Suprapubic skin (tissue), 4 donors: ENCODE measurements at regions not wholly inside any gene's neighbourhood (a gene's known extent, or its start where the extent isn't known, plus 50 kb on each side); places are given as distances from the start of the nearest gene placed in this dataset.

Experiments
- CTCF ChIP-seq, 2 donors: fragments of 200-600 bp in 1 of 2; fragments of 450-650 bp in 1 of 2; sonication (generic) in 1 of 2; IDR thresholded peaks; one replicate each; pipeline ENCODE4 v1.5.1; 2016 to 2019; ENCODE audit warnings: antibody characterized with exemption in 2 of 2, mild to moderate bottlenecking in 1 of 2, moderate library complexity in 1 of 2
- EP300 ChIP-seq: sonication (generic); formaldehyde crosslinking; IDR thresholded peaks from one replicate; pipeline ENCODE4 v1.6.1; 2017; ENCODE audit warnings: antibody characterized with exemption
- POLR2A ChIP-seq, 2 donors: fragments of 450-650 bp; IDR thresholded peaks; one replicate each; pipeline ENCODE4 v1.6.1; 2017; ENCODE audit warnings: antibody characterized with exemption in 2 of 2, mild to moderate bottlenecking in 2 of 2, moderate library complexity in 2 of 2
- POLR2AphosphoS5 ChIP-seq, 3 donors: sonication (generic); formaldehyde crosslinking; IDR thresholded peaks; one replicate each; pipeline ENCODE4 v1.6.1; 2017; ENCODE audit warnings: antibody characterized with exemption in 3 of 3

DNA sequence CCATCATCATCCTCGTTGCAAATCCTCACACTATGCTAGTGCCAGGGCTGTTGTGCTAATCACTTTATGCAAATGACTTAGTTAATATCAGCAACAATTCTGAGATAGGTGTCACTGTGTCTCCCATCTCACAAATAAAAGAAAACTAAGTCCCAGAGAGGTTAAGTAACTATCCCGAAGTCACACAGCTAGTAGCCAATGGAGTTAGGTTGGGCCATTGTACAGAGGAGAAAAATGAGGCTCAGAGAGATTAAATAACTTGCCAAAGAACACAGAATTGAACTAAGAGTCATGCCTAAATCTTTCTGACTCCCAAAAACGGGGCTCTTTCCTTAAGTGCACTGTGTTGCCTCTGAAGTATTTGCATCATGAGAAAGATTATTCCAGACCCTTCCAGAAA is 146.4 kb downstream of the MIS18A start:
- no peak for TF ChIP-seq CTCF (IDR thresholded peaks at IDR 0.05)
- TF ChIP-seq POLR2AphosphoS5 (IDR thresholded peaks at IDR 0.05), result no peak
- TF ChIP-seq POLR2A (IDR thresholded peaks at IDR 0.05), result no peak
- no peak for TF ChIP-seq EP300
